H1 (cell line): ENCODE measurements at regions not wholly inside any gene's neighbourhood (a gene's known extent, or its start where the extent isn't known, plus 50 kb on each side); places are given as distances from the start of the nearest gene placed in this dataset.

Source experiments
- BACH1 ChIP-seq: IDR thresholded peaks from 2 replicates; pipeline ENCODE4 v1.6.1; 2012; ENCODE audit warnings: low read length, improper control_type of control experiment
- CBX8 ChIP-seq: fragments of 300-800, 300-1000 bp; sonication (generic); IDR thresholded peaks from 2 replicates; pipeline ENCODE4 v1.7.1; 2016; ENCODE audit warnings: low read depth, low read length, borderline replicate concordance
- EZH2 ChIP-seq: fragments of 200-600 bp; sonication (generic); IDR thresholded peaks from 2 replicates; pipeline ENCODE4 v1.7.1; 2012; ENCODE audit warnings: low read depth, mild to moderate bottlenecking, moderate library complexity, low read length, inconsistent platforms; ENCODE audit not compliant: severe bottlenecking
- KDM1A ChIP-seq: fragments of 200-600, 300-600 bp; sonication (generic); IDR thresholded peaks from 2 replicates; pipeline ENCODE4 v1.7.1; 2016; ENCODE audit warnings: mild to moderate bottlenecking, low read length, borderline replicate concordance
- NRF1 ChIP-seq: IDR thresholded peaks from 2 replicates; pipeline ENCODE4 v1.6.1; 2011; ENCODE audit warnings: mild to moderate bottlenecking, low read depth, low read length, improper control_type of control experiment
- POLR2A ChIP-seq, 2 experiments: IDR thresholded peaks; 1 replicate in 1 of 2; 2 replicates in 1 of 2; pipeline ENCODE4 v1.6.1; 2011; ENCODE audit warnings: low read depth in 2 of 2, low read length in 2 of 2, mild to moderate bottlenecking in 2 of 2; ENCODE audit errors: control extremely low read depth in 1 of 2
- RNF2 ChIP-seq: fragments of 200-900, 300-1000 bp; sonication (generic); IDR thresholded peaks from 2 replicates; pipeline ENCODE4 v1.7.1; 2016; ENCODE audit warnings: borderline replicate concordance, low read depth, mild to moderate bottlenecking, antibody characterized with exemption, low read length; ENCODE audit not compliant: poor library complexity, severe bottlenecking; ENCODE audit errors: missing control alignments
- SIN3A ChIP-seq, 2 experiments: IDR thresholded peaks in 1 of 2; conservative IDR thresholded peaks in 1 of 2; 2 replicates each; pipeline ENCODE4 v1.6.1; 2011 to 2012; ENCODE audit warnings: low read length in 2 of 2, improper control_type of control experiment in 1 of 2, low read depth in 1 of 2, mild to moderate bottlenecking in 1 of 2
- SIRT6 ChIP-seq: IDR thresholded peaks from one replicate; pipeline ENCODE4 v1.7.1; 2012; ENCODE audit warnings: low read length, inconsistent platforms
- TF ChIP-seq, protein P1 (sequence below), 3 experiments: IDR thresholded peaks; 1 replicate in 2 of 3; 2 replicates in 1 of 3; pipeline versions ENCODE4 v1.5.1 to v1.6.1; 2011; ENCODE audit warnings: low read length in 3 of 3, mild to moderate bottlenecking in 3 of 3, inconsistent platforms in 2 of 3, low read depth in 1 of 3, moderate library complexity in 1 of 3; ENCODE audit not compliant: insufficient read depth in 1 of 3; ENCODE audit errors: control extremely low read depth in 1 of 3

DNA sequence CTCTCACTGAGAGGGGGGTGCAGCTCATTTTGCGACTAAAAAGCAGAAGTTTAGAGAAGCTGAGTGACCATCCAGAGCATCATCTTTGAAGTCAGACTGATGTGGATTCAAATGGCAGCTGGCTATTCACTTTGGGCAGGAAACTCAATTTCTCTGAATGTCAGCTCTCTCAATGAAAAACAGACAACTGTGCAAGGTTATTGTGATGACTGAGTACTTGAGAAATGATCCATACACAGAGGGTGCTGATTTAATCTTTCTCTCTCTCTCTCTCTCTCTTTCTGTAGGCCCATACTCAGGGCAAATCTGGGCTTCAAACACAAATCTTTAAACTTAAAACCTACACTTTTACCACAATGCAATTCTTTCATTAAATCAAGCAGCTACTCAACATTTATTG lies 185.8 kb upstream of the SLIT2 start:
- TF ChIP-seq, protein P1, sequence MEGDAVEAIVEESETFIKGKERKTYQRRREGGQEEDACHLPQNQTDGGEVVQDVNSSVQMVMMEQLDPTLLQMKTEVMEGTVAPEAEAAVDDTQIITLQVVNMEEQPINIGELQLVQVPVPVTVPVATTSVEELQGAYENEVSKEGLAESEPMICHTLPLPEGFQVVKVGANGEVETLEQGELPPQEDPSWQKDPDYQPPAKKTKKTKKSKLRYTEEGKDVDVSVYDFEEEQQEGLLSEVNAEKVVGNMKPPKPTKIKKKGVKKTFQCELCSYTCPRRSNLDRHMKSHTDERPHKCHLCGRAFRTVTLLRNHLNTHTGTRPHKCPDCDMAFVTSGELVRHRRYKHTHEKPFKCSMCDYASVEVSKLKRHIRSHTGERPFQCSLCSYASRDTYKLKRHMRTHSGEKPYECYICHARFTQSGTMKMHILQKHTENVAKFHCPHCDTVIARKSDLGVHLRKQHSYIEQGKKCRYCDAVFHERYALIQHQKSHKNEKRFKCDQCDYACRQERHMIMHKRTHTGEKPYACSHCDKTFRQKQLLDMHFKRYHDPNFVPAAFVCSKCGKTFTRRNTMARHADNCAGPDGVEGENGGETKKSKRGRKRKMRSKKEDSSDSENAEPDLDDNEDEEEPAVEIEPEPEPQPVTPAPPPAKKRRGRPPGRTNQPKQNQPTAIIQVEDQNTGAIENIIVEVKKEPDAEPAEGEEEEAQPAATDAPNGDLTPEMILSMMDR (IDR thresholded peaks at IDR 0.05; ENCODE audit: control extremely low read depth in 1 of 3, insufficient read depth in 1 of 3, low read depth in 1 of 3, low read length in 3 of 3): no peak
- TF ChIP-seq EZH2 (no peak), POLR2A (IDR thresholded peaks at IDR 0.05; ENCODE audit: control extremely low read depth in 1 of 2, low read depth in 2 of 2, low read length in 2 of 2) (no peak), KDM1A (no peak), CBX8 (no peak), SIN3A (conservative IDR thresholded peaks at IDR 0.05 in 1 of 2, IDR thresholded peaks at IDR 0.05 in 1 of 2; ENCODE audit: low read depth in 1 of 2, low read length in 2 of 2) (no peak), NRF1 (no peak), SIRT6 (no peak), RNF2 (no peak), BACH1 (no peak)
